Endothelial cell of umbilical vein (primary cell): ENCODE measurements at regions not wholly inside any gene's neighbourhood (a gene's known extent, or its start where the extent isn't known, plus 50 kb on each side); places are given as distances from the start of the nearest gene placed in this dataset.

ENCODE experiments used
- BruUV-seq: library from RNA; stranded (reverse); fragments of 400-500 nt; replicated peaks from 2 replicates; lab custom pipeline; 2021; lab: Mats Ljungman, UMichigan
- CTCF ChIA-PET: fragments of 300-600, 350-600 bp; sonication (Branson Sonifier 250); formaldehyde crosslinking; loops from one replicate; lab custom pipeline; 2021; ENCODE audit warnings: antibody characterized with exemption, inconsistent platforms; lab: Charles Lee
- POLR2A ChIA-PET: fragments of 300-600, 350-600 bp; sonication (Branson Sonifier 250); formaldehyde crosslinking; loops from one replicate; lab custom pipeline; 2021; ENCODE audit warnings: antibody characterized with exemption, inconsistent platforms; lab: Charles Lee
- DNase-seq: peaks from one replicate; pipeline ENCODE4 v3.0.0-alpha.2; 2011; ENCODE audit warnings: low read depth, low spot score
- FAIRE-seq: peaks from 2 replicates; lab custom pipeline; 2011; peaks lifted over from hg19 to GRCh38; lab: Jason Lieb, UNC
- H2AFZ ChIP-seq: 2 replicates; pipeline ENCODE4 v1.6.0; 2012; ENCODE audit warnings: low read depth, low read length, control low read depth, inconsistent platforms
- H3K27ac ChIP-seq: 2 replicates; pipeline ENCODE4 v1.5.1; 2011; ENCODE audit warnings: low read depth, mild to moderate bottlenecking, control low read depth, low read length, moderate library complexity; ENCODE audit not compliant: insufficient read depth
- H3K27me3 ChIP-seq, 2 experiments: 2 replicates each; pipeline versions ENCODE4 v1.6.0 to v1.6.1; 2011; ENCODE audit warnings: low read length in 2 of 2, mixed read lengths in 1 of 2; ENCODE audit not compliant: control insufficient read depth in 2 of 2, insufficient read depth in 2 of 2
- H3K36me3 ChIP-seq, 2 experiments: 2 replicates in 1 of 2; 3 replicates in 1 of 2; pipeline ENCODE4 v1.5.1; 2011; ENCODE audit warnings: low read length in 2 of 2, mild to moderate bottlenecking in 1 of 2, moderate library complexity in 1 of 2; ENCODE audit not compliant: control insufficient read depth in 2 of 2, insufficient read depth in 2 of 2; ENCODE audit errors: extremely low read depth in 1 of 2
- H3K4me1 ChIP-seq: 3 replicates; pipeline ENCODE4 v1.5.1; 2011; ENCODE audit warnings: mild to moderate bottlenecking, low read length; ENCODE audit not compliant: control insufficient read depth, insufficient read depth; ENCODE audit errors: extremely low read depth
- H3K4me2 ChIP-seq: 2 replicates; pipeline ENCODE4 v1.6.1; 2011; ENCODE audit warnings: low read length, control low read depth, mixed read lengths; ENCODE audit not compliant: insufficient read depth
- H3K4me3 ChIP-seq, 3 experiments: fragments of 200-600 bp in 1 of 3; sonication (generic), shearing (Covaris generic) in 1 of 3; replicated peaks in 1 of 3; 2 replicates each; pipeline ENCODE4 v1.5.1; 2011 to 2016; ENCODE audit warnings: control low read depth in 3 of 3, low read length in 3 of 3, mild to moderate bottlenecking in 2 of 3, inconsistent platforms in 1 of 3, low read depth in 1 of 3, moderate library complexity in 1 of 3; ENCODE audit not compliant: insufficient read depth in 1 of 3
- H3K79me2 ChIP-seq: 2 replicates; pipeline ENCODE4 v1.6.0; 2012; ENCODE audit warnings: low read length, inconsistent platforms; ENCODE audit not compliant: control insufficient read depth, insufficient read depth
- H3K9ac ChIP-seq: replicated peaks from 2 replicates; pipeline ENCODE3; 2011; ENCODE audit warnings: low read length, control low read depth; ENCODE audit not compliant: insufficient read depth; ENCODE audit errors: extremely low read depth
- H3K9me1 ChIP-seq: replicated peaks from 3 replicates; pipeline ENCODE4 v1.6.0; 2011; ENCODE audit warnings: mild to moderate bottlenecking, low read length; ENCODE audit not compliant: control insufficient read depth, insufficient read depth; ENCODE audit errors: extremely low read depth
- H3K9me3 ChIP-seq: replicated peaks from 2 replicates; pipeline ENCODE4 v1.5.1; 2012; ENCODE audit warnings: low read length, inconsistent platforms; ENCODE audit not compliant: control insufficient read depth, insufficient read depth
- H4K20me1 ChIP-seq: replicated peaks from 2 replicates; pipeline ENCODE3; 2011; ENCODE audit warnings: mild to moderate bottlenecking, low read length; ENCODE audit not compliant: control insufficient read depth, insufficient read depth; ENCODE audit errors: extremely low read depth
- CTCF ChIP-seq, 2 donors: IDR thresholded peaks; 1 replicate in 1 of 2; 2 replicates in 1 of 2; pipeline ENCODE4 v1.5.1; 2011; ENCODE audit warnings: low read length in 2 of 2, mild to moderate bottlenecking in 2 of 2, moderate library complexity in 2 of 2, control low read depth in 1 of 2, inconsistent platforms in 1 of 2, low read depth in 1 of 2; ENCODE audit not compliant: insufficient read depth in 1 of 2; ENCODE audit errors: extremely low read depth in 1 of 2
- FOS ChIP-seq: IDR thresholded peaks from 2 replicates; pipeline ENCODE4 v1.6.1; 2011; ENCODE audit warnings: mild to moderate bottlenecking, low read length, moderate library complexity, borderline replicate concordance; ENCODE audit not compliant: insufficient read depth
- MAX ChIP-seq: IDR thresholded peaks from 2 replicates; pipeline ENCODE4 v1.6.1; 2011; ENCODE audit not compliant: insufficient read depth, insufficient read length
- POLR2AphosphoS5 ChIP-seq: IDR thresholded peaks from 2 replicates; pipeline ENCODE4 v1.6.1; 2012; ENCODE audit warnings: low read depth, mild to moderate bottlenecking, control low read depth, low read length, moderate library complexity; ENCODE audit not compliant: insufficient read depth
- dilution Hi-C: fragments of 300-500 bp; cut with MboI; formaldehyde crosslinking; loops from one replicate; pipeline ENCODE4 v1.15.0; 2019; ENCODE audit warnings: low sequenced_read_pairs; ENCODE audit not compliant: extremely low pct_ligation_motif_present
- intact Hi-C: fragments of 100-400 bp; cut with micrococcal nuclease; formaldehyde crosslinking; loops from one replicate; pipeline ENCODE4 v1.10.0; 2022

GRCh38 chr14:65945327-65945726, 532.8 kb downstream of the FUT8 start:
- intact Hi-C loops (no loop called here), dilution Hi-C loops (no loop called here)

More at GRCh38 chr14:65945327-65945726, 532.8 kb downstream of the FUT8 start:
- H3K4me2 ChIP-seq = no peak overlapping the region
- H3K9me3 ChIP-seq = no peaks in the 10 kb centered on the region
- H3K9ac ChIP-seq = no peak overlapping the region
- no peaks in the 10 kb centered on the region for H3K4me1 ChIP-seq
- FAIRE-seq = no peak
- ChIA-PET POLR2A (no interaction called here), CTCF (no interaction called here)
- no peaks in the 10 kb centered on the region for H3K79me2 ChIP-seq
- no peaks in the 10 kb centered on the region for H3K27me3 ChIP-seq
- H3K9me1 ChIP-seq = no peaks in the 10 kb centered on the region
- BruUV-seq = no TSS peak
- H4K20me1 ChIP-seq = no peaks in the 10 kb centered on the region
- no peak overlapping the region for H2AFZ ChIP-seq
- no peak overlapping the region for H3K4me3 ChIP-seq
- no peak overlapping the region for H3K27ac ChIP-seq
- TF ChIP-seq CTCF (IDR thresholded peaks at IDR 0.05; ENCODE audit: extremely low read depth in 1 of 2, insufficient read depth in 1 of 2, low read depth in 1 of 2, low read length in 2 of 2) (no peak), FOS (no peak), MAX (no peak), POLR2AphosphoS5 (no peak)
- no peak for DNase-seq
- no peaks in the 10 kb centered on the region for H3K36me3 ChIP-seq
